GM19043 (cell line): ENCODE measurements at regions not wholly inside any gene's neighbourhood (a gene's known extent, or its start where the extent isn't known, plus 50 kb on each side); places are given as distances from the start of the nearest gene placed in this dataset.
A peak's percentile ranks its signal among the peaks of the same experiment; 100 is the strongest.
"Not testable (repeated sequence)": the region's sequence is repeated elsewhere in the genome, so short reads cannot be mapped to it uniquely, and the experiment has no call there.

Experiments
- ATAC-seq: cut with Tn5 transposase; IDR thresholded peaks from one replicate; pipeline ENCODE4 v1.9.1; 2021; ENCODE audit warnings: low read depth; ENCODE audit not compliant: unreplicated experiment

DNA sequence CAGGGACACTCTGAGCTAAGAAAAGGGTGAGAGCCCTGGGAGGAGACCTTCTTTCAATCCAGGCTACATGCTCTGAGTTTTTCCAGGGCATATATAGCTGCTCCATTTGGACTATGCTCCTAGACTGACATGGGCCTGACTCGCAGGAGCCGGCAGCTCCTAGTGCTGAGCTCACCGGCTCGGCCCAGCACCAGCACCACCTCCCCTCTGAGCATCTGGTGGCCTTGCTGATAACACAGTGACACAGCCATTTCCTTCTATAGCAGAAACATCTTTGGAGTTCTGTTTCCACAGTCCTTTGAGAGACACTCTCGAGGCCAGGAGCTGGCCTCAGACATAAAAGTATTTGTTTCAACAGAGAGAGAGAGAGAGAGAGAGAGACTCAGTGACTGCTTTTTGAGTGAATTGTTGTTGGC is 184.9 kb downstream of the TM9SF2 start:
- no peak for ATAC-seq

- no peak for ATAC-seq
Observed at GRCh38 chr13:99681695-99682094, 180.4 kb downstream of the TM9SF2 start.

DNA sequence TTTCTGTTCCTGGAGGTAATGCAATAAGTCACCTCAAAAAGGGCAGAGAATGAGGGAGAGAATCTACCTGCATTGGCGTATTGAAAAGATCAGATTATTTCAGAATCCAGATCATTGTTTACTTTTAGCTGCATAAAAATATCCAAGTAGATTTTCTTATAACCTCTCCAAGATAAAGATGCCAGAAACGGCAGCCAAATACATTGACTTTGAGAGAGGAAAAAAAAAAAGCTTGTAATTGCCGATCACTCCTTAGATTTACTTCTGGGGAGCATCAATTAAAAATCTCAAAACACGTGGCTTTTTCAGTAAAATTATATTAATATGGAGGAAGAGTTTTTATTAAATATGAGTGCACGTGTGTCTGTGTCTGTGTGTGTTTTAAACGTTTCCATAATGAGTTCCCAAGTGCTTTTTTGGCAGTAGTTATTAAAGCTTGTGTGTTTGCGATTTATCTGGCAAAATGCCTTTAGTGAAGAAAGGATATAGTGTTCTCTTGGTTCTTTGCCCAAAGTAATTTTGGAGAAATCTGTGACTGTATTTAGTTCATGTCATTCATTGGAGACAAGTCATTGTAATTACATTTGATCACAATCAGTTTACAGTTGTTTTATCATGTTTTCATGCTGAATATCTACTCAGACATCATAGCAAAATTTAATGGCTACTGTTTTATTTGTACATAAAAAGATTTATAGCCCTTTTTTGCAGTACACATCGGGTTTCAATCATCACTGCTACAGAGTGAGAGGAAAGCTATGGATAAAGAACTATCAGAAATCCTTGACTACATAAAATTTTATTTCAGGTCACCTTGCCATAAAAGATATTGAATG is 176.1 kb downstream of the TM9SF2 start:
- no peak for ATAC-seq

- ATAC-seq = no peak
Observed at GRCh38 chr13:99671746-99672145, 170.5 kb downstream of the TM9SF2 start.

GRCh38 chr13:99669096-99669495 is 167.8 kb downstream of the TM9SF2 start:
- not testable (repeated sequence) for ATAC-seq

DNA sequence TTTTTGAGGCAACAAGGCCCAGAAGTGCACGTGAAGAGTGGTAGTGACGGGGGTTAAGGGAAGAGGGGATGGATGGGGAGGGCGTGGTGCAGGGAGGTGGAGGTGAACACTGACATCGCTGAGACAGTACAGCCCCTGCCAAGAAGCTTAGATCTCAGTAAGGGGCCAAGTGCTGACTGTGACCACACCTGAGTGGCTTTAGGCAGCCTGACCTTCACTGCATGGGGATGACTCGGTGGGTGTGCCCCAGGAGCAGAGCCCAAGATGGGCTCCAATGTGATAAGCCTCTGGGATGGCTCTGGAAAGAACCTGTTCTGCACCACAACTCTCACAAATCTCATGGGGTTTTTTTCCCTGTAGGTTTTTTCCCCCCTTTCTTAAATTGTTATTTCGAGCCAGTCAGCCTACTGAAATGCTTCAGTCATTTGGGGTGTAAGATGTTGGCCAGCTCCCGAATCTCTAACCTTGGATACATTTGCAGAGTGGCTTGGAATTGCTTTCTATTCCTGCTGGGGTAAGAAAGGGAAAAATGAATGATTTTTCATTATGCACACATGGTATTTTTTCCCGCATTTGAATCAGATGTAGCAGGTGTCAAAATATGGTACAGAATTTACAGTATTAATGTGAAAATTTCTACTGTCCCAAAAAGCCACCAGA is 165.0 kb downstream of the TM9SF2 start:
- no peak for ATAC-seq

- no peak for ATAC-seq
Observed at GRCh38 chr13:99665711-99666110, 164.4 kb downstream of the TM9SF2 start.

DNA sequence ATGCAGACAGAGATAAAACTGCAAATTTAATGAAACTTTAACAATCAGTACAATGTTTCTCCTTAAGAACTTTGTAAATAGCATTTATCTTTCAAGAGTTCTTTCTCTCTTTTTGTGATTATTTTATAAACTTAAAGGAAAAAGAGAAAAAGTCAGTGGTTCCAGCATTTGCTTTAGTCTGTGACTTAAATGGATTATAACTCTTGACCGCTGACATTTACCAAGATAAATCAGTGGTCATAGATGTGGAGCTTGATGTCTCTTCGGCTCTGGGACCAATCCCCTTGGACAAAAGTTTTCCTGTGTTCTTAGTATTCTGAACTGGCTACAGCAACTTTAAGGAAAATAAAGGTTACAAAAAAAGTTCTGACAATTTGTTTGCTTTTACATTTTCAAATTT is 162.6 kb downstream of the TM9SF2 start:
- ATAC-seq = no peak

GRCh38 chr13:99663185-99663825 is 162.0 kb downstream of the TM9SF2 start:
- no peak for ATAC-seq

DNA sequence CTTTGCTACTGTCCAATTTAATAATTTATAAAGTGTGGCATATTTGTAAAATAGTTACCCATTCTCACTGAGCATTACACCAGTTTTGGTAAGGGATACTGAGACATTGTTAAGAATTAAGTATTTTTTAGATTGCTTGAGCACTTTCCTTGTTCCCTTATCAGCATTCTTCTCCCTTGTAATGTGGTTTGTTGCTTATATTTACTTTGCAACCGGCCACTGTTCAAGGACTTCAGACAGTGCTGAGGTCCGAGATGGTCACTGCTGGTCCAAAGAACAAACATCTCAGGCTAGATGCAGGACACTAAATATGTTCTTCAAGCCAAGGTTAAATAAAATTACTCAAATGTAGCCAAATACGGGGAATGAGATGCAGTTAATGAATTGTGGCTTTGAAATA is 161.4 kb downstream of the TM9SF2 start:
- no peak for ATAC-seq

DNA sequence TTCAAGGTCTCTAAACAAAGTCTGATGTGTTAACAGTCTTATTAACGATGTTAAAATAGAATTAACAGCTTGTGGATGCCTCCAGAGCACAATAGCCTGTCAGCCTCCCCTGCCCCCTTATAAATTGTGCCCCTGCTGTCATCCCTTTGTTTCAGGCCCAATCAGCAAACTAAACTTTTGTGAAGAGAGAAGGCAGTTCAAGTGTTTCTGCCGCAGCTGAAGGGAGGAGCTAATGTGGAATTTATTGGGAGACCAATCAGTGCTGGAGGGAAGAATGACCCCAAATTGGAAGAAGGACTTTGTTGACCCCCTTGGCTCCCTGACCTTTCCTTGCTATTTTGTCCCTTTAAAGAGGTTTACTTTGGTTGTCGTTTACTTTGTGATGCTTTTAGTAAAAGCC is 160.5 kb downstream of the TM9SF2 start:
- no peak for ATAC-seq

GRCh38 chr13:99659866-99660554 is 158.7 kb downstream of the TM9SF2 start:
- ATAC-seq = no peak

DNA sequence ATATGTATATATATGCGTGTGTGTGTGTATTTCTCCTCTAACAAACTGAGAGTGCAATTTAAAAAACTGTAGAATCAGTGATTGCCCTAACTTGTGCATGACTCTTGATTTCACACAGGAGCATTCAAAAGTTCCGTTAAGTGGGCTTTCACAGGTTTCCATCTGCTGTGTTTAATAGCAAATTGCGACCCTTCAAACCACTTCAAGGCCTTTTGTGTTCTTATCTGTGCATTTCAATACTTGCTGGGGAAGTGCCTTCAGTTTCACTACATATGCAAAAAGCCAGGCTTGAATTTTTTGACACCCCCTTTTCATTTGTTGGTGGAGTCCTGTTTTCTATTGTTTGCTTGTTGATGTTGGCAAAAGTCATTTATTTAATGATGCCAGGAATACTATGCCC is 158.0 kb downstream of the TM9SF2 start:
- no peak for ATAC-seq

DNA sequence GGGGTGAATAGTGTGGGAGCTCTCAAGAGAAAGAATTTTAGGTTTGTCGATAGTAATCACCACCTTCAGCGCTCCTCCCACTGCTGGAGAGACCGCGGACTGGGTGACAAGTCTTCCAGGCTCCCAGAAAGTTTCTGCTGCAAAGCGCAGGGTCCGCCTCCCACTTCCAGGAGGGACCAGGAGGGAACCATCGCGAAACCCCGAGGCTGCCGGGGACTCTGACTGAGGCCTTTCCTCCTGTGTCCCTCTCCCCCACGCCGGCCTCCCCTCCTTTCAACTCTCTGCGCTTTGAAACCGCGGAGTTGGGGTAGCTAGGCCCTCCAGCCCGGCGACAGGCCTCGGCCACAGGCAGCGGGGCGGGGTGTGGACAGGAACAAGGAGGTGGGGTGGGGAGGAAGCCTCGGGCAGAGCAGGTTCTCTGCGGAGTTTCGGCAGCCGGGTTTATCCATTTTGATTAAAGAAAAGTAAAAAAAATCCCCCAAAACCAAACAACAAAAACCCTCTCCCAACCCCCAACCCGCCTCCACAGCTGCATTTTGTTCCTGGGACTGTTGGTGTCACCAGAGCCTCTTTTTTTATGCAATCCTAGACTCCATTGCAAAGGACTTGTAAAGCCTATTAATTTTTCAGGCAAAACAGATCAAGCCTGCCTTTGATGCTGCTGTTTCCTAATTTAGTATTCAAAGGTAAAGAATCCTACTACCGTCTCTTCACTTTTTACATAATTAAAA is 157.2 kb downstream of the TM9SF2 start:
- ATAC-seq = peak; percentile 41

- peak; percentile 26 for ATAC-seq
Observed at GRCh38 chr13:99657848-99658260, 156.6 kb downstream of the TM9SF2 start.

DNA sequence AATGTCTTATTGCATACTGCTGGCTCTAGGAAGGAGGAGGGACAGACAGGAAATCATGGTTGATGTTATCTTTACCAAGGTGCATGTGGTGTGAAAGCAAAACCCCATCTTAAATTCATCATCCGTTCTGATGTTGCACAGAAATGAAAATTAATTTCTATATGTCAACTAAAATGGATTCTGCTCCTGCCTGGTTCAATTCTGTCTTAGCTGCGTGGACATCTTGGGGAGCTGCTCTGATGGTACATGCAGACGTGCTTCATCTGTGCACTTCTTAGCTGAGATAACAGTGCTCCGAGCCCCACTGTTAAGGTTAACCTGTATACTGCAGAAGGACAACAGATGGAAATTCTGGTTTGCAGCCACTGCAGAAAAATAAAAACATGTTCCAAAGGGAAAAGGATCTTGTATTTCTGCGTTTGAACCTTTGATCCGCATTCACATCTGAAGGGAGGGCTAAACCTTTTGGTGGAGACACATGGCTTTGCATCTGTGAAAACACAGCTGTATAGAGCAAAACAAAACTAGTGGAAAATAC is 155.6 kb downstream of the TM9SF2 start:
- ATAC-seq = no peak

DNA sequence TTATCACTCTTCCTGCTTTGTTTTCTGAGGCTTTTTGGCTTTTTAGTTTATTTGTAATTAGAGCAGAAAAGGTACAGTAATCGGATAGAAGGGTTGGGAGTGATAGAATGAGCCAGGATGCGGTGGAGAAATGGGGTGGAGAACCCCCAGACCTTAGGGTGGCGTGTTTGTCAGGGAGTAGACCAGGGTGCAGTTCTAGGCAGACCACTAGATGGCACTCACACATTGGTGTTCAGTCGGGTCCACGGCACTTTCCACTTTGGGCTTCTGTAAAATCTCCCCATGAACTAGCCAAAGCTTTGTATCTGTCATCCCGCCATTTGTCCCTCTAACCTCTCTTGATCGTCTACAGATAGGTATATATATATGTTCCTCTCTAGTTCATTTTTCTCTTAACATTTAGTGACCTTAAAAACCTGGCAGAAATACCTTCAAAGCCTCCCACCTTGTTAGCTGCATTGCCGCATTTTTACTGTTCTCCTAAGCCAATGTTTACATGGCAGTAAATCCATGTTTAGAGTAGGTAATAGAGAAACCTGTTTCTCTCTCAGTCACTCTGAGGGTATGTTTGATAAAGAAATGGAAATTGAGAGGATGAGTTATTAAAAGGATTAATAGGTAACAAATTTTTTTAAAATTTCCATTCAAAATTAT is 154.9 kb downstream of the TM9SF2 start:
- ATAC-seq = no peak

GRCh38 chr13:99655351-99656091 is 154.2 kb downstream of the TM9SF2 start:
- ATAC-seq = no peak

DNA sequence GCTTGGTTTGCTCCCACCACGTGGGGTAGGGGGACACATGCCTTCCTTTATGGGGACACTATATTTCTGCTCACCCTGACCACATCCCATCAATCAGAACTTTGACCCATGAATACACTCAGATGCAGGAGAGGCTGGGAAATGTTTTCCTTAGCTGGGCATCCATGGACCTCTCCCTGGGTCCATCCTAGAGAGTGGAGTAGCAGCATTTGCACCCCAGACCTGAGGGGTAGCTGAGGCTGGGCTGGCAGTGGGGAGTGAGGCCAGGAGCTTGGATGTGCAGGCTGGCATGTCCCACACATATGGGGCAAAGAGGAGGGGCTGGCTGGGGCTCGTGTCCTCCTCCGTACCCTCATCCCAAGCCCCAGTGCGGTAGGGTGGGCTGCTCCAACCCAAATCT is 152.8 kb downstream of the TM9SF2 start:
- ATAC-seq = no peak
